Stomach (tissue), 4 donors: ENCODE measurements at regions not wholly inside any gene's neighbourhood (a gene's known extent, or its start where the extent isn't known, plus 50 kb on each side); places are given as distances from the start of the nearest gene placed in this dataset.
"Not testable (repeated sequence)": the region's sequence is repeated elsewhere in the genome, so short reads cannot be mapped to it uniquely, and the experiment has no call there.

ENCODE experiments used
- CTCF ChIP-seq, 7 experiments: fragments of 450-650 bp in 4 of 7; fragments of 200-600 bp in 3 of 7; sonication (generic) in 3 of 7; IDR thresholded peaks; one replicate each; pipeline ENCODE4 v1.5.1; 2016 to 2019; ENCODE audit warnings: antibody characterized with exemption in 7 of 7, control low read depth in 2 of 7, mild to moderate bottlenecking in 1 of 7
- EP300 ChIP-seq: sonication (generic); formaldehyde crosslinking; IDR thresholded peaks from one replicate; pipeline ENCODE4 v1.6.1; 2017; ENCODE audit warnings: antibody characterized with exemption
- POLR2A ChIP-seq, 4 donors: fragments of 450-650 bp; IDR thresholded peaks; one replicate each; pipeline ENCODE4 v1.6.1; 2016; ENCODE audit warnings: antibody characterized with exemption in 4 of 4, control low read depth in 2 of 4, mild to moderate bottlenecking in 1 of 4, moderate library complexity in 1 of 4
- POLR2AphosphoS5 ChIP-seq, 3 donors: sonication (generic); formaldehyde crosslinking; IDR thresholded peaks; one replicate each; pipeline ENCODE4 v1.6.1; 2016; ENCODE audit warnings: antibody characterized with exemption in 3 of 3

DNA sequence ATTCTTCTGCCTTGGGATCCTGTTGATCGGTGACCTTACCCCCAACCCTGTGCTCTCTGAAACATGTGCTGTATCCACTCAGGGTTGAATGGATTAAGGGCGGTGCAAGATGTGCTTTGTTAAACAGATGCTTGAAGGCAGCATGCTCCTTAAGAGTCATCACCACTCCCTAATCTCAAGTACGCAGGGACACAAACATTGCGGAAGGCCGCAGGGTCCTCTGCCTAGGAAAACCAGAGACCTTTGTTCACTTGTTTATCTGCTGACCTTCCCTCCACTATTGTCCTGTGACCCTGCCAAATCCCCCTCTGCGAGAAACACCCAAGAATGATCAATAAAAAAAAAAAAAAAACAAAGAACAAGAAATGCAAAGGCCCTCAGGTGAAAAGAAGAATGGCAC is 126.1 kb upstream of the RAP1B start:
- TF ChIP-seq CTCF (IDR thresholded peaks at IDR 0.05); POLR2AphosphoS5 (IDR thresholded peaks at IDR 0.05); EP300; POLR2A (IDR thresholded peaks at IDR 0.05): not testable (repeated sequence)
